ENCODE measurements at regions not wholly inside any gene's neighbourhood (a gene's known extent, or its start where the extent isn't known, plus 50 kb on each side); places are given as distances from the start of the nearest gene placed in this dataset.

GRCh38 chr3:132116601-132117000 lies 81.8 kb upstream of the CPNE4 start:
- TF ChIP-seq ZNF274 (IDR thresholded peaks at IDR 0.05; ENCODE audit: low read depth, low read length) (no peak), YY1 (IDR thresholded peaks at IDR 0.05; ENCODE audit: insufficient read depth, insufficient read length) (no peak), SUZ12 (IDR thresholded peaks at IDR 0.05; ENCODE audit: extremely low read depth, insufficient read depth, insufficient read length) (no peak)

All from NT2/D1 (cell line).